HG03175 (cell line): ENCODE measurements at regions not wholly inside any gene's neighbourhood (a gene's known extent, or its start where the extent isn't known, plus 50 kb on each side); places are given as distances from the start of the nearest gene placed in this dataset.
"Not testable (repeated sequence)": the region's sequence is repeated elsewhere in the genome, so short reads cannot be mapped to it uniquely, and the experiment has no call there.

ENCODE experiments used
- ATAC-seq: cut with Tn5 transposase; IDR thresholded peaks from one replicate; pipeline ENCODE4 v1.9.1; 2021; ENCODE audit warnings: mild to moderate bottlenecking, moderate library complexity; ENCODE audit not compliant: unreplicated experiment

DNA sequence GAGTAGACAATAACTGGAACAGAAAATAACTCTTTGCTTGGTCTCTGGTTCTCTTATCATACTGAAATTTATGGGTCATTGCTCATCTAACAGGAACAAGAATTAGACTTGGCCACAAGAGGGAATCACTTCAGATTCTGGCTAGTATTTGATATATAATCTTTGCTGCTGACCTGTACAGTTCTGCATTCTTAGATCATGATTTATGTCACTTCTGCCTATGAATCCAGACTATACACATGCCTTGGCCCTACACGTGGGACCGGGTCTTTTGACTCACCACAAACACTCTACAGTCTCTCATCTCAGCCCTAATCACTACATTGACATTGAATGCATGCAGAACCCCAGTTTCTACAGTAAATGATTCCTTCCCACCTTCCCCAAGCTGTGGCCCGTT is 162.5 kb upstream of the SOX2 start:
- no peak for ATAC-seq

DNA sequence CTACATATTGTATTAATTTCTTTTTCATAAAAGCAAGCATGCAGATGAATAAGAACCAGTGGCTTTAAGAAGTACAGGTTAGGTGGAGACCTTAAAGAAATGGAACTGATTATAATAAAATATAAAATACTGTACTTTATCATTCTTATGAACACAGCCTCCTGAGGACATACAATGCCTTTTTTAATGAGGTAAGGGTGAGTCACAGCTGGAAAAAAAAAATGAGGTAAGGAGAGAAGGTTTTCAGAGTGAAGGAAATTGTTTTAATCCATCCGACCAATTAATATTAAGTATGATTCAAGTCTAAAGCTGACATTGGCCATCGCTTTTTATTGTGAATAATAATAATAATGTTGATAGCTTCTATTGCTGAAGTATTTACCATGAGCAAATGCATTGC is 170.3 kb upstream of the SOX2 start:
- ATAC-seq = no peak

DNA sequence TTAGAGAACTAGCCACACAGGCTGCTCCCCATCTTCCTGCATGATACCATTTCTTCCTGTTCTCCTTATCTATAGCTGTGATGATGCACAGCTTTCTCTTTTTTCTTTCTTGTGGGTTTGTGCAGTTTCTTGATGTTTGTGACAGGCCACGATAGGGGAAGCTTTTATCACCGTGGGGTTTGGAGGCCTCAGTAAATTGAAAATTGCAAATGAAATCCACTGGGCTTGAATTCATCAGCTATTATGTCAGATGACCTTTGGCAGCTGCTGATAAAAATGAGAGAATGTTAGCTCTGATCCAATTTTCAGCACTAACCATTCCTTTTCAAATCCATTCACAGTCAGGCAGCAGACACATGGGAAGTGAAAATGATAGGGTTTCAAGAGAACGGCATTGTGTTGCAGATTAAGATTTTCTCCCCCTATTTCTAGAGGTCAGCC is 176.9 kb upstream of the SOX2 start:
- no peak for ATAC-seq

DNA sequence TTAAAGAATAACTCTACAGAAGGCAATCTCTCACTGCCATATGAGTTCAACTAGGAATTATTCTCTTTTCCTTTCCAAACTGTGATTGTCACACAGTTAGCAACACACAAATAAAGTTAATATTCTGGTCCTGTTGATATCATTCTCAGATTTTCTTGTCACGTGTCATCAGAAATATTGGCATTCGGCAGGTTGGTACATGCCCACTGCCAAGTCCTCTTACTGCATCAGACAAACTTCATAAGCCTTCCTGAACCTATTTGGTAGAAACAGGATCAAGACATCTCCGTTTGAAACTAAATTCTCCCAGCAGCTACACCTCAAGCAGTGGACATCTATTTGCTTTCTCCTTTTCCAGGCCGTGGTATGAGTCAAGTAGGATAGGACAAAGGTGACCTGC is 177.9 kb upstream of the SOX2 start:
- ATAC-seq = no peak

DNA sequence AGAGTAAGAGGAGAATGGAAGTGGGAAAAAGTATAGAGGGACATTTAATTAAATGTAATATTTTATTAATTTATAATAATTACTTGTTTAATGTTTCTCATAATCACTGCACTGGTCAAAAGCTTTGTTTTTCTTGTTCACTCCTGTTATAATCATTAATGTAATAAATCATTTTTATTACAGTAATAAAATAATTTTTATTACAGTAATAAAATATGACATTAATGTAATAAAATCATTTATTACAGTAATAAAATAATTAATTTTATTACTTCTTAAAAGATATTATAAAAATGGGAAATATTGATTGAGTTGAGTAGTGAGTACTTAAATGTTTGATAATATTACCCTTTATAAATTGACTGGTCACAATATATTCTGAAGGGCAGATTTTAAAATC is 181.1 kb upstream of the SOX2 start:
- ATAC-seq = no peak

DNA sequence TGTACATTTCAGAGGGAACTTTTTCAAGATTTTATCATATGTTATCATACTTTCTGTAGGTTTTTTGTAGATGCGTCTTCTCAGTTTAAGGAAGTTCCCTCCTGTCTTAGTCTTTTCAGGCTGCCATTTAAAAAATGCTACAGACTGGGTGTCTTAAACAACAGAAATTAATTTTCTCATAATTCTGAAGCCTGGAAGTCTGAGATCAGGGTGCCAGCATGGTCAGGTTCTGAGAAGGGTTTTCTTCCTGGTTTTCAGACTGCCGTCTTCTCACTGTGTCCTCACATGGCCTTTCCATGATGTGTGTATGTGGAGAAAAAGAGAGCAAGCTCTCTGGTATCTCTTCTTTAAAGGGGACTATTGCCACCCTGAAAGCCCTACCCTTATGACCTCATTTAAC is 189.9 kb upstream of the SOX2 start:
- no peak for ATAC-seq

DNA sequence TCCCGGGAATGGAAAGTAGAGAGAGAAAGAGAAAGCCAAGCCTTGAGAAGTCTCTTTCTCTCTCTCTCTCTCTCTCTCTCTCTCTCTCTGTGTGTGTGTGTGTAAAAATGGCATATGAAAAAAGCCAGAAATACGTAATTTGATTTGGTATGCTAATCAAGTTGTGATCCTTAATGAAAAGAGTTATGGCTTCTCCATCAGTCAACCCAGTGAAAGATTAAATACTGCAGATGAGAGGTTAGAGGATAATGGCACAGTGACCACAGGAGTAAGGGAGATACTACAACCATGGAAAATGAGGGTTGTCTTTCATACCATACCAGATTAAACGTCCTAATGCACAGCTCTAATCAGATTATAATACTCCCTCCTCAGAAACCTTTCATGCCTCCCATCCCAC is 193.5 kb upstream of the SOX2 start:
- no peak for ATAC-seq

DNA sequence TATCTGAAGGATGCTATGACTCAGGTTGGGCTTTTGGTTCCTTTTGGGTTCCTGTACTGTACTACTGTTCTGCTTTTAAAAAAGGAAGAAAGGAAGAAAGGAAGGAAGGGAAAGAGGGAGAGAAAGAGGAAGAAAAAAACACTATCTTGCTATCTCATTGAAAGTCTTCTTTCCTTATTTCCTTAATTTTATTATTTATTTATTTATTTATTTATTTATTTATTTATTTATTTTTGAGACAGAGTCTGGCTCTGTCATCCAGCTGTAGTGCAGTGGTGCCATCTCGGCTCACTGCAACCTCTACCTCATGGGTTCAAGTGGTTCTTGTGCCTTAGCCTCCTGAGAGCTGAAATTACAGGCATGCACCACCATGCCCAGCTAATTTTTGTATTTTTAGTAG is 198.9 kb upstream of the SOX2 start:
- no peak for ATAC-seq

DNA sequence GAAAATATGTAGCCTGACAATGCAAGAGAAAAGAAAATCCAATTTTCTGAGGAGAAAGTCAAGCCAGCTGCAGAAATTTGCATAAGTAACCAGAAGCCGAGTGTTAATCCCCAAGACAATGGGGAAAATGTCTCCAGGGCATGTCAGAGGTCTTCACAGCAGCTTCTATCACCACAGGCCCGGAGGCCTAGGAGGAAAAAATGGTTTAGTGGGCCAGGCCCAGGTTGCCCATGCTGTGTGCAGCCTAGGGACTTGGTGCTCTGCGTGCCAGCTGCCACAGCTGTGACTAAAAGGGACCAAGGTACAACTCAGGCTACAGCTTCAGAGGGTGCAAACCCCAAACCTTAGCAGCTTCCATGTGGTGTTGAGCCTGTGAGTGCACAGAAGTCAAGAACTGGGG is 201.2 kb upstream of the SOX2 start:
- no peak for ATAC-seq

DNA sequence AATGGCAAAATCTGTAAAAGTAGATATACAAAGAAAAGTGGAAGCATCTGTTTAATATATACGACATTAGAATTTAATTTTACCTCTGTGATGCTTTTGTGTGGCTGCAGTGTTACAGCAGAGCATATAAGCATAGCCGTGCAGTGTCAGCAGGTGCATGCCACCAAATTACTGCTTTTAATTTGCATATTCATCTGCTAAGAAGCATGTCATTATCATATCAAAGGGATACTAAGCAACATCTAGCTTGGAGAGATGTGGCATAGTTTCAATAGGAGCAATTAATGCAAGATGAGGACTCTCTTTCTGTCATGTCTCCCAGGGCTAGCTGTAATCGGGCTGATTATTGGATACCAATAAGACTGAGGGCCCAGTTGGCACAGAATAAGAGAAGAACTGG is 214.4 kb upstream of the SOX2 start:
- no peak for ATAC-seq

DNA sequence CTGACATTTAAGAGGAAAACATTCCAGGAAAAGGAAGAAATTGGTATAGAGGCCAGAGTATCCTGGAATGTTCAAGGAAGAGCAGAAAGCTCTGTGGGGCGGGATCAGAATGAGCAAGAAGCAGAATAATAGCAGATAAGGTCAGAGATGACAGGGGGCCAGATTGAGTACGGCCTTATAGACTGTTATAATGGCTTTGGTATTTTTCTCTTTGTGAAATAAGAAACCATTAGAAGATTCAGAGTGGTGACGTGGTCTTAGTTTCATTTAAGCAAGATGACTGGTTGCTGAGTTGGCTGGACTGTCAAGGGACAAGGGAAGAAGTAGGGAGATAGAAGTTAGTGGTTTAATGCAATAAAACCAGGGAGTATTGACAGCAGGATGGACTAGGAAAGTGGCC is 218.3 kb upstream of the SOX2 start:
- ATAC-seq = no peak

DNA sequence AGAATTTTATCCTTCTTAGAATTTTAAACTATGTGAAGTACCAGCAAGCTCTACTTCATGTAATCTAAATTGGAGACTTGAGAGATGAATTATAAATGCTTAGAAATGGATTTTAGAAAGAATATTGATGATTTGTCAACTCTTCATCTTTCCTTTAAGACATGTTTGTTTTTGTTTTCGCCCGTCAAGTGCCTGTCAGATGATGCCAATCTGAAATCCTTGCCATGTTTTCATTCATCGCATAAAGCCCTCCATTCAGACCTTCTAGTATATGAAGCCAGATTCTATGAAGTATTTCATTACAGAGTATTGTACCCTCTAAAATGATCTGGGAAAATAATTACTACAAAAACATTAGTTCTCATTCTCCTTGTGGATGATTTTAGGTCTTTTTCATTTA is 223.2 kb upstream of the SOX2 start:
- no peak for ATAC-seq

DNA sequence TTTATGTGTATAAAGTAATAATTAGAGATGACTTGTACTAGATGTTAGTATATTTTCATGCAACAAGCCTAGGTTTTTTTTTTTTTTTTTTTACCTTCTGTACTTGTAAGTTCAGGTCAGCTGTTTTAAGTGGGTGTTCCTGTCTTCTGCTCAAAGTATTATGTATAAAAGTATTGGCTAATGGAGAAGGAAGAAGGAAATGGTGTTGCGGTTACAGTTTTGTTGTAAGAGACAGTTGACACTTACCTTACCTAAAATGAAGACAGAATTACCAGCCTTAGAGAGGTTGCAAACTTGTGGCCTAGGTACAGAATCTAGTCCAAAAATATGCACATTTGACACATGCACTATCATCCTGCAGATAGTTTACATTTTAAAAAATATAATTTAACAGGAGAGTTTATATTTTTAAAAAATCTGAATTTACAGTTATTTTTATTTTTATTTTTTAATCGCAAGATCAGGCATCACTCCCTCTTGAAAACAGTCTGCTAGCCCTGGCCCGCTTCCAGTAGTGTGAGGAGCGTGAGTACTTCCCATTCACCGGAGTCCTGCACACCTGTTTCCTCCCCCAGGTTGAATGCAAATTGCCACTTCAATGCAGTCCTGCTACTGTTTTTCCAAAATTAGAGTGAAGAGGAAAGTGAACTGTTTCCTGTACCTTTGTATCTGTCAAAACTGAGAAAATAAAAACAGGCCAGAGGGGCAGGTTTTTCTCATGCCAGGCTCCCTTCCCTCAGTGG is 224.3 kb upstream of the SOX2 start:
- no peak for ATAC-seq

DNA sequence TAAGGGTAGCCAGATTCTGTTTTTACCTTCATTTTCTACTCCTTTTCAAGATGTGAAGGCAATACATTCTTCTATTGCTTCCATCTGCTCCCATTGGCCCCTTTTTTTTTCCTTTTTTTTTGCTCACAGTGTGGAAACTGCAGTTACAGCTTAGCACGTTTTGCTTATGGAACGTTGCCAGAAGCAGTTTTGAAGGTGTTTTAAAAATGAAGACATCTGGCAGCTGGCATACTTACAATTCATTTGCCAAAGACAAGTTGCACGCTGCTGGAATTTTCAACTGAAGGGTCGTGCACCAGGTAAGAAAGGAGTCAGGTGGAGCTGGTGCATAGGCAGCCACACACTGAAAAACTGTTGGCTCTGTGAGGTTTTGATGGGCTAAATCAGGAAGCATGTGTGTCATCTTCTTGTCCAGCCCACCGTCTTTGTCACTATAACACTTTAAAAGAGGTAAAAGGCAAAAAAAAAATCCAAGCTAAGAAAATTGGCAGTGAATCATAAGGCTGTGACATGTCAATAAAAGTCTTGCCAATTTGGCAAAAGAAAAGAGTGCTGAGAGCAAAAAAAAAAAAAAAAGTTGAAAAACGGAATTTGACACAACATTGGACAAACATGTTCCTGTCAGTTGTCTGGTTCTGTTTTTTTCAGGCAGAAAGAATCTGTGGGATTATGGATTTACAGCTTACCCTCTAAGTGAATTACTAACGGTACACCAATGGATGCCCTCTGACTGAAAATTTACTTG is 225.4 kb upstream of the SOX2 start:
- ATAC-seq = no peak

DNA sequence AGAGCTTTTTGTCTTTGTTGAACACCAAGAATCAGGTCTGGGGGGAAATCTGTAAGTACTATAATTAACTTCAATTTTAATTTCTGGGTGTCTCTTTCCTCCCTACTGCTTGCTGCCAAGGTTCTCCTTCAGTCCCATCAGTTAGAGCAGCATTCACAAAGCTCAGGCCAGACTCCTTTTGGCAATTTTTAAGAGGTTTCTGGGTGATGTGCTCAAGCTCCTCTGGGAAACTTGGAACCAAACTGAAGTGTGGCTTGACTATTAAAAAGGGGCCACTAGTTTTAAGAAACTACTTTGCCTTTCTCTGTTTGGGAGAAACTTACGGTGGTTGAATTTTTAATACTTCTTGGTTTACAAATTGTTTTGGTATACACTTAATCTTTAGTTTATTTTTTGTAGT is 227.7 kb upstream of the SOX2 start:
- no peak for ATAC-seq

DNA sequence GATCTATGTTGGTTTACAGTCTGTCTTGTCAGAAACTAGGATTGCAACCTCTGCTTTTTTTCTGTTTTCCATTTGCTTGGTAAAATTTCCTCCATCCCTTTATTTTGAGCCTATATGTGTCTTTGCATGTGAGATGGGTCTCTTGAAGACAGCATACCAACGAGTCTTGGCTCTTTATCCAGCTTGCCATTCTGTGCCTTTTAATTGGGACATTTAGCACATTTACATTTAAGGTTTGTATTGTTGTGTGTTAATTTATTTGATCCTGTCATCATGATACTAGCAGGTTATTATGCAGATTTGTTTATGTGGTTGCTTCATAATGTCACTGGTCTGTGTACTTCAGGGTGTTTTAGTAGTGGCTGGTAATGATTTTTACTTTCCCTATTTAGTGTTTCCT is 236.6 kb upstream of the SOX2 start:
- not testable (repeated sequence) for ATAC-seq

DNA sequence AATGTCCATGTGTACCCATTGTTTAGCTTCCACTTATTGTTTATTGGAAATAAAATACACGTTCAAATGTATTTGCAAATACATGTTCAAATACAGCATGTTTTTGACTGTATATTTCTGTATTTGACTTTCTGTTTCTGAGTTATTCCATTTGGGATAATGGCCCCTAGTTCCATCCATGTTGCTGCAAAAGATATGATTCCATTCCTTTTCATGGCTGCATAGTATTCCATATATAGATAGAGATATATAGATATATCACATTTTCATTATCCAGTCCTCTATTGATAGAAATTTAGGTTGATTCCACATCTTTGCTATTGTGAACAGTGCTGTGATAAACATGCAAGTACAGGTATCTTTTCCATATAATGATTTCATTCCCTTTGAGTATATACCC is 241.4 kb upstream of the SOX2 start:
- ATAC-seq = no peak

DNA sequence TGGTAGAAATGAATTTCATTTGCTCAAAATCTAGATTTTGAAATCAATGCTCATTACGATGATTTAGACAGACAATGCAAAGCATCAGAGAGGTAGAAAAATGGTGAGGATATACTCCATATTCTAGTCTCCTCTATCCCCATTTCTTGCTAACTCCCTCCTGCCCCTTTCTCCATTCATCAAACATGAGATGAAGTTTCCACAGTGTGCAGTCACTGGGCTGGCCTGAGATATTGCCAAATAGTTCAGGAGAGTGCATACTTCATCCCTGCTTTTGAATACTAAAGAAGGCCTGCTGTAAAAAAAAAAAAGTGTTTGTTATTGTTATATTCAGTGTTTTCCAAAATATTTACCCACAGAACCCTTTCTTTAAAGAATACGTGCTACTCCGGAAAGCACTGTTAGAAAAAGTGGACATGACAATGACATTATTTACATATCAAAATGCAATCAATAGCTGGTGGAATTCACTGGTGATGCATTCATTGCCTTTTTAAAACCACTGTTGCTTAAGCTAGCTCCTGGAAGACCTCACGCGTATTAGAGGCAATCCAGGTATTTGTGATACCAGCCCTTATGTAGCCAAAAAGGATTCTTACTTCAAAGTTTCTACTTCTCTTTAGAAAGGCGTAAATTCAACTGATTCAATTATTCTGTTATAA is 247.6 kb upstream of the SOX2 start:
- ATAC-seq = no peak

DNA sequence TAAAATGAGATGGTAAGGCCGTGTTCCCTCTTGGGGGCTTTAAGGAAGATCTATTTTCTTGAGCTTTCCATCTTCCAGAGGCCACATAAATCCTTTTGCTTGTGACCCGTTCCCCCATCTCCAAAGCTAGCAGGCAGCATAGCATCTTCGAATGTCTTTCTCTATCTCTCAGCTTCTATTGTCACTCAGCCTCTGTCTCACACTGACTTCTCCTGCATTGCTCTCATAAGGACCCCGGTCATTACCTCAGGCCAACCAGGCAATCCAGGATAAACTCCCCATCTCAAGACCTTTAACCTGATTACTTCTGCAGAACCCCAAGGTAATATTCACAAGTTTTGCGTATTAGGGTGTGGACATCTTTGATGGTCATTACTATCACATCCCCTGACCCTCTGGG is 250.3 kb upstream of the SOX2 start:
- no peak for ATAC-seq

DNA sequence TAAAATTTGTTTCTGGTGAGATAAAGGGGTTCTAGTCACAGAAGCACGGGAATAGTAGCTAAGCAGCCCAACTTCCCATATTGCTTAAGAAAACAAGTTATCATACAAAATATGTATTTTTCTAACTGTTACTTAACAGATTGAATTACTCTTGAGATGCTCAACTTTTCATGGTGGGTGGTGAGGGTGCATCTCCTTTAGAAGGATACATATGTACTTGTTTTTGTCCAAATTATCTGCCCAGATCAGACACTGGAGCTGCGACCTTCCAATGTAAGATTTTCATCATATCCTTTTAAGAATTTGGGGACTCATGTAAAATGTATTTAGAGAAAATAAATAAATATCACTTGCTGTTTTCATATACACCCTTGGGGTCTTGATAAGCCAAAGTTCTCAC is 252.2 kb upstream of the SOX2 start:
- no peak for ATAC-seq

DNA sequence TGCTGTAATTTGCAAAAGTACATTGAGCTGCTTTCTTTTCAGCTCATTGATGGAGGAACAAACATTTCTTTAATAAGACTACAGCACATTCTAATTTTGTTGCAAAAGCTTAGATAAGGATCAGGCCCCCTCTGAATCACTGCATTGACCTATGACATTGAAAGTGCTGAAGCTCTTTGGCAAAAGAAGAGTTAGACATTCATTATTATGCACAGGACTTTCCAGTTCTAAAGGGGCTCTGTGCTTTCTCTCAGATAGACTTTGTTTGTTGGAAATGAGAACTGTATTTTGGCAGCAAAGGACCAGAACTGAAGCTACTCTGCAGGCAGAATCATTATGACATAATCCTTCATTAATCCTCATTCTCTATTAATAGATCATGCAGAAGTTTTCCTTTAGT is 252.9 kb upstream of the SOX2 start:
- no peak for ATAC-seq

DNA sequence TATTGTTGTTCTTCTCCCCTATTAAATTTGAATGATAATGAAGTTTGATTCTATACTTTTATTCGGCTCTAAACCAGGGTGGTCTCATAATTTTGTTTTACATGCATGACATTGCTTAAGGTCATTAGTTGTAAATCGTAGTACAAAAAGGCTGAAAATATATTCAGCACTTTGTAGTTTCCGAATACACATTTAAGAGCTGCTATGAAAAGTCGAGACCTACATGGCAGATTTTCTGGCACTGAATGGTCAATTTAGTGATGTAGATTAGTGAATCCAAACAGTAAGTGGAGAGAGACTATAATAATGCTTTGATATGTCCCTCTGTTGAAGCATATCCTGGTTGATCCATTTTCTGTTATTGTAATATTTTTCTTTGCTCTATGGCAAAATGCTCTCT is 254.0 kb upstream of the SOX2 start:
- ATAC-seq = no peak
